HG03432 (cell line): ENCODE measurements at regions not wholly inside any gene's neighbourhood (a gene's known extent, or its start where the extent isn't known, plus 50 kb on each side); places are given as distances from the start of the nearest gene placed in this dataset.

Experiments
- ATAC-seq: cut with Tn5 transposase; IDR thresholded peaks from one replicate; pipeline ENCODE4 v1.9.1; 2021; ENCODE audit warnings: mild to moderate bottlenecking, moderate library complexity; ENCODE audit not compliant: unreplicated experiment

DNA sequence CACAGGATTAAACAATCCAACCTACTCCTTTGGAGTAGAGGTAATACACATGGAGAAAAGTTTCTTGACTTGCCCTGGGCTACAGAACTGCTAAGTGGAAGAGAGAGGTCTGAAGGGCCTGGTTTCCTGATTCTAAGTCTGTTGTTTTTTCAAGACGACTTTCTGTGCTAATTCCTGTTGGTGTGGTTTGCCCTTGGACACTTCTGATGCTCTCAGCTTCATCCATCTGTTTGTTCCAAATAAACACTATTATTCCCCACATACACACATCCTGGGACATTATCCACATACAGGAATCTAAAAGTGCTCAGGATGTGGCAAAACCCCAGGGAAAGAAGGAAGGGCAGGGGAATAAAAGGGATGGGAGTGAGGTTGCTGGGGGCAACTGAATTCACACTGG is 393.5 kb upstream of the TBL1XR1 start:
- ATAC-seq, result no peak

DNA sequence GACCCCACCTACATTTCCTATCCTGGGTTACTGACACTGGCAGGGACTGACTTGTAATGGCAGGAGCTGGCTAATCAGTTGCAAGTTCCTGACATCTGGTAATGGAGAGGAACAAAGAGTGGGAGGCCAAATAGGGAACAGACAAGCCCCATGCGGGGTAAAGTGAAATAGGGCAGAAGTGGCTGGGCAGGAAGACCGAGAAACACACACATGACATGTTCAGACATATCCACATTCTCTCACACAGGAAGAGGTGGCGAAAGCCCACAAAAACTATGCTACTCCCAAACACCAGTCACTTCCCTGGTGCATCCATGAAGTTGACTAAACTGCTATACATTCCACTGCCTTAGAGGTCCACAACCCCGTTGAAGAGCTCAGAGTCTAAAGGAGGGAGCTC is 394.1 kb upstream of the TBL1XR1 start:
- ATAC-seq, result peak; percentile 85

DNA sequence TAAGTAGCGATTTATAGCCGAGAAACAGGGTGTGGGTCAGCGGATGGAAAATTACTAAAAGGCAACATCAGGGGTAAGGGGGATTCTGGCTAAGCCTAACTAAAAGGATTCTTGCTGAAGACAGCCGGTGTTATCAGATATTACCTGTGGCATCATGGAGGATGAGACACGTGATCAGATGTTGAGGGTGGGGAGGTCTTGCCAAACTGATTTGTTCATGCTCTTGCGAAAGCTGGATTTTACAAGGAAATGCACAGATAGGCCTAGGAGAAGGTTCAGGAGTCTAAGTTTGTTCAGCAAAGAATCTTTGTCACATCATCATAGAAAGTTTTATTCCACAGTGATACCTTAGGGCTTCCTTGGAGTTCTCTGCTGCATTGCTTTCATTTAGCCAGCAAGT is 396.8 kb upstream of the TBL1XR1 start:
- no peak for ATAC-seq

DNA sequence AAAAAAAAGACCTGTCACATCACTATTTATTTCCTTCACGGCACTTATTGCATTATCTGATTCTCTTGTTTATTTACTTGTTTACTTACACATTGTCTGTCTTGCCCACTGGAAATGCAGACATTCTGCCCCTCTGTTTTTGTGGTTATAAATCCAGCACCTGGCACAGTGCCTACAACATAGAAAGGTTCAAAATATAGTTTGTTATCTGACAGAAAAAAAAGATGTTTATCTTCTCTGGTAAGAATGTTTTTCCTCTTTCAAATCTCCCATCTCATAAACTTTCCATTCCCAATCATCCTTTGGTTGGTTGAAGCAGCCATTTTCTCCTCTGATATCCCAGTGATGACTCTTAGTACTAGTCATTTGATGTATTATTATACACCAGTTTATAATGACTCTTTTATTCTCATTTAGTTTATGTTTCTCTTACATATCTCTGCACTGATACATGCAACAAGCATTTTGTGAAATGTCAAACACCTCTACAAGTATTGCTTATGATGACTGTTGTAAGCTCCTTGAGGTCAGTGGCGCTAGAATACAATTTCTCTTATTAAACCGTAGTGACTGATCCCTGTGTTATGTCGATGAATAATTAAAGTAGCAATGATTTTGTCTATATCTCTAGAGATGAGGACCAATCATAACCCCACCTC is 398.4 kb upstream of the TBL1XR1 start:
- ATAC-seq, result no peak

DNA sequence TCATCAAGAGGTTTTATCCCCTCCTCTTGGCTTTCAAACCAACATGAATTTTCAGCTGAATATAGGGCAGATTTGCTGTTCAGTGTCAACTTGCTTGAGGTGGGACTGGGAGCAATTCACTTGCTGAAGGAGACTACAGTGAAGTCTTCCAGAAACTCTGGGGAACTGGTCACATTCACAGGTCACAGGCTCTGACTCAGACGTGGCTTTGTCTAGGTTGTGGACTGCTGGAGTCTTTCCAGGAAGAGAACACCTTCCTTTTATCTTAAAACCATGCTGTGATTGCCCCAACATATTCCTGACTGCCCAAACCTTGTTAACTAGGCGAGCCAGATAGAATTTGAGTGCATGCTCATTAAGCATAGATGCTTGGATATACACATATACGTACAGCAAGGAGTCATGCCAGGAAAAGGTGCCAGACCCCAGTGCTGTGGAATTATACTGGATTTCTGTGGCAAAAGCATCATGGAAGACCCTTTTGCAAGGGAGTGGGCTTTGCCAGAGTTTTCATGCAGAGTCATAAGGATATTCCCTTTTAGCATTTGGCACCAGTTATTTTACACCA is 399.1 kb upstream of the TBL1XR1 start:
- no peak for ATAC-seq

DNA sequence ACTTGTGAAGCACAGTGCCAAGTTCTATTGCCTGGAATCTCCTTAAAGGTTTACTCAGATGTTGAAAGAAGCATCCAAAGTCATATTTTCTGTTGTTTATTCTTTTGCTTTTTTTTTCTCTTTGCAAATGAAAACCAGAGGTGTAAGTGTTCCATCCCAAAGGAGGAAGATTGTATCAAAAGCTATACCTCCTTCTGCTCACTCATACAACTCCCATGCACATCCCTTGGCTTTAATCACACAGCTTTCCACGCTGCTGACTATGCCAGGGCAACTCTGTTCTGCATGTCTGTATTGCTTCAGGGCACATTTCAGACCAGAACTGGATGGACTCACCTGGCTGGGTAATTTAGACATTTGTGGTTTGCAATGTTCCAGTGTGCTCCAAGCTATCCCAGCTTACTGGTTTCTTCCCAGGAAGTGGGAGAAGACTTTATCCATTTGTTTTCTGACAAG is 399.6 kb upstream of the TBL1XR1 start:
- ATAC-seq, result no peak

DNA sequence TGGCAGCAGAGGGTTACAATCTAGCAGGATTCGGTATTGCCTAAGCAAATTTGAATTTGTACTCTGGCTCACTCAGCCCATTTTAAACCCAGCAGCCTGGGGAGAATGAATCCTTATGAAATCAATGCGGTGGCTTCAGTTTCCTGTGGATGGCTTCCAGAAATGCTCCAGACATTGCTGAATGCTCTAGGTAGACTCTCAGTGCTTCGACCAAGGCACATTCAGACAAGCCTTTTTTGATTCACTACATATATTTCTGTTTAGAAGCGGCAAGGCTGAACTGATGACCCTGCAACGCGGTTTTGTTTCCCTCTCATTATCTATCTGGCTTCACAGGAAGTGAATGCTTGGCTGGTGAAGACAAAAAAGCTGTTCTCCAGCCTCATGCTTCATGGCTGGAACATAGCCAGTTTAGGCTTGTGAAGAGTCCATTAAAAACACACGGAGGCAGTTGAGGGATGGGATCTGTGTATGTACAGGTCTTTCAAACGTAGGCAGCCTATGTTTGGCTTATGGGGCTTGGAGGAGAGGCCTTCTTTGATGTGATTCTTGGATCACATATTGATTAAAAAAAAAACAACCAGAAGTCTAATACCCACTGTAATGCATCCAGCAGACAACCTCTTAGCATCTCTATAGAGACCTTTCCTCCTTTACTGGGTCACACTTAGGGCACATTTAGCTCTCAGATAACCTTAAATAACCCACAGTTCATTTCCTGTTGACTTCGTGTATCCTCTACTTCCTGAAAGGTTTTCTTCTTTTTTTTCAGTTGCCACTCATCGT is 400.2 kb upstream of the TBL1XR1 start:
- peak; percentile 90 for ATAC-seq

DNA sequence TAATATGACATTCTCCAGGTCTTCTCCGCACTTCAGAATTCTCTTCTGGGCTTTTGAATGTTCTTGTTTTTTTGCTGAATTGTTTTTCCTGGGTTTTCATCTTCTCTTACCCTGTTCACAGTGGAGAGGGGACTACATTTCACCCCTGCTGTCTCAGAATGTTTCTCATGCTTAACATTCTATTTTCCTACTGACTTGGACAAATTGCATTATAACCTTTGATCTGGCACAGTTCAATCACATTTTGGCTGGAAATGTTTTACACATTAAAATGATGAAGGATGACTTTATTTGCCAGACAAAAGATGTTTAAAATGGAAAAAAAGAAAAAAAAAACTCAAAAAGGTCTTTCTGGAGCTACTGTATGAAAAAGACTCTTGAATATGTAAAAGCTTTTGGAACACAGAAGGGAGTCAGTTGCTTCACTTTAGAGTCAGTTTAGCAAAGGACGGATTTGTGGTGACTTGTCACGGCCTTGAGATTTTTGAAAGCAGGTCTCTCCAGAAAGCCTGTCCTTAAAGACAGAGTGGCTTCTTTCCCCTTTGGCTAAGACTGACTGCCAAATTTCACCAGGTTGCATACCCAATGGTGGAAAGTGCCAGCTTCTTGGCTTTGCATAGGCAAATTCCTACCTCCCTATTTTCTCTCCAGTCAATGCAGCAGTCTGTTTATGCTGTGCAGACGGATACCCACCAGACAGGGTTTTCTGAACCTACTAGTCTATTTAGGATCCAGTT is 401.0 kb upstream of the TBL1XR1 start:
- no peak for ATAC-seq

DNA sequence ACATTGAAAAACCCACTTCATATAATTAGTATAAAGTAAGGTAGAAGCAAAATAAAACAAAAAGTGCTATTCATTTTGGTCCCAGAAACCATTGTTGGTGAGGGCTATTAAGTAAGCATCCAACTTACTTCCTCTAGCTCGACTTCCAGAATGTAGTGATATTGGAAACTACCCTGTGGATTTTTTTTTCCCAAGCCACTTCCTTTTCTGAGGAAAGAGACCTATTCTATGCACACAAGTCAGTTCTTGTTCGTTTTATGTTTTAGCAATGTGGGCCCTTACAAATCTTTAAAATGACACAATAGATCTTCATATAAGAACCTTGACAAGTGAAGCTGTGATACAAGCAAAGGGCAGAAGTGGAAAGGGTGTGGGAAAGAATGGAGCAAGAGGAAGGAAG is 402.0 kb upstream of the TBL1XR1 start:
- no peak for ATAC-seq

DNA sequence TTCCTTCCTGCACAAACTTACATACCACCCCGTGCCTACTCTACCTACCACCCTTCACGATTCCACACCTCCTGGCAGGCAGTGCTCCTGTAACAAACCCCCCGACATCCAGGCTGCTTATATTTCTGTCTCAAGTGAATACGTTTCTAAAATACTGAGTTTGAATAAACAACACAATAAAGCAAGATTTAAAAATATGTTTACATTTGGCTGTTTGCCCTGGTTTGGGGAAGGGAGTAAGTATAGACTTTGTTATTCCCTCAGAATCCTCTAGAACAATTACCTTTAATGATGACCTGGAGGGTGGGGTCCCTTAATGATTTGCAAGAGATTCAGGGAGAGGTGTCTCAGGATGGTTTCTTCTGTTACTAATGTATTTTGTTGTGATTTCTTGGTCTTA is 402.6 kb upstream of the TBL1XR1 start:
- no peak for ATAC-seq

DNA sequence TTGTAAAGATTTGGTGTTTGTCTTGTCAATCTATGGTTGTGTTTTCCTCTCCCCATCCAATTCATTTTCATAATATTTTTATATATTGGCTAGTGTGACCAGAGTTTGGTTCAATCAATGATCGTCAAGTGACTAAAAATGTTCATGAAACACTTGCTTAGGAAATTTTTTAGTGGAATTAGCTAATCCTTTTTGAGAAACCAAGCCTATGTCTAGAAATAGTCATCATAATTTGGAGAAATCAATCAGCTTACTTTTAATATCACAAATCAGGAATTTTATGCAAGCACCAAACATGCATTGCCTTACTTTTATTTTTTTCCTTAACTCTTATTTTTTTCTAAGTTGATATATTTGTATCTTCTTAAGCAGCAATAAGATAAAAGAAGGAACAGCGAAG is 403.1 kb upstream of the TBL1XR1 start:
- no peak for ATAC-seq

DNA sequence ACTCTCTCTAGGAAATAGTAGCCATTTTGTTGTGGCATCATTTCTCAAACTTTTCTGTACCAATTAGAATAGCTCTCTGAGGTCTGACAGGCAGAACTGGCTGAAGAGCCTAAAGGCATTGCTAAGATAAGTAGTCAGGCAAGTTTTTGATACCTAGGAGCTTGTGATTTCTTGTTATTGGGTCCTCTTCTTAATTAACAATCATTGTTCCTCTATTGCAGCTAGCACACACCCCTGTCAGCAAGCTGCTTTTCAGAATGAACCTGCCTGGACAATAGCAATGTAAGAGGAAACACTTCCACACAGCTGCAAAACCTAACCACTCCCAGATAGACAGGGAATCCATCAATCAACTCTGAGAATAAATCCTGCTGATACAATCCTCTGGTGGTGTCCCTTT is 403.9 kb upstream of the TBL1XR1 start:
- ATAC-seq, result no peak

DNA sequence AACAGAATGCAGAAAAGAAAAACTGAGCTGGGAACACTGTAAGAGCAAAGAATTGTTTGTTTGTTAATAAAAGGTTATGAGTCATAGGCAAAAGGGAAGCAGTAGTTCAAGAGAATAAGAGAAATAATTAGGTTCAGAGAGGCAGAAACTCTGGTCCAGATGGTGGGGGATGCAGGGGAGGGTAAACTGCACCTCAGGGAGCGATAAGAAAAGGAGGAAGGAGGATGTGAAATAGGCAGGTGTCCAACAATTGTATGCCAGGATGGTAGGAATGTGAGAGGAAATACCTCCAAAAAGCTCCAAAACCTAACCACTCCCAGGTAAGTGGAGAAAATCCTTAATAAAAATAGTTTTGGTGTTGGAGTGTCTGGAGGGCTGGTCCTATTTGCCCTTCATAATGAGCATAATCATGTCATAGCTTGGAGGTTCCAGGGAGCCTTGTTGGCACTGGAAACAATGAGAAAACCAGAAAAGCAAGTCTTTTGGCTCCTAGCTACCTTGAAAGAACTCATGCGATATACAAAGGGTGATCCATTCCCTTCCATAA is 405.4 kb upstream of the TBL1XR1 start:
- no peak for ATAC-seq

DNA sequence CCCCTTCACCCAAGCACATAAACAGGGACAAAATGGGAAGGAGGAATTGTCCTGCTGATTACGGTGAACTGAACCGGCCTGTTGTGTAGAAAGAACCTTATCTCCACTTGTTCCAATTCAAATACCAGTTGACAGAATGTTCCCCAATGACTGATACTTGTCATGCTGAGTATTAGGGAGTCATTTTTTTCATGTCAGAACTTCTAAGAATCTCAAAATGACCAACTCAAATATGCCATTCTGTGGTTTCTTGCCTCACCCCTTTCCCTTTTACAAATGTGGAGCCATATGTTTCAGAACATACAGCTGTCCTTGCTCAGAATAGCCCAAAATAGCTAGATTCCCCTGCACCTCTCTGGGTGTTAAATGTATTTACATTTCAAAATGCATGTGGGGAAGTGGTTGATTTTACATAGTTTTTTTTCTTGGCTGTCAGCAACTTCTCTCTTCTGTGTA is 405.9 kb upstream of the TBL1XR1 start:
- peak; percentile 79 for ATAC-seq

DNA sequence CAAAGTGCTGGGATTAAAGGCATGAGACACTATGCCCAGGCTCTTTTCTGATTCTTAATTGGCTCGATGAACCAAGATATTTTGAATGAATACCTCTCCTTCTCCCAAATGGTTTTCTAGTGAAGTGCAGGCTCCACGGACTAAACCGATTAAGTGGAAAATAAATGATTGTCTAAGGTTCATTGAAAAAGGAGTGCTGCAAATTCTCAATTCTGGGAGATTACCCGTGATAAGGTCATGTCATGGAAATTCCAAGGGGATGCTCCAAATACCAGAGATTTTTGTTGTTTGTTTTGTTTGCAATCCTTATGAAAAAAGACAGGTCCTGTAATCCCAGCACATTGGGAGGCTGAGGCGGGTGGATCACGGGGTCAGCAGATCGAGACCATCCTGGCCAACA is 406.9 kb upstream of the TBL1XR1 start:
- no peak for ATAC-seq

DNA sequence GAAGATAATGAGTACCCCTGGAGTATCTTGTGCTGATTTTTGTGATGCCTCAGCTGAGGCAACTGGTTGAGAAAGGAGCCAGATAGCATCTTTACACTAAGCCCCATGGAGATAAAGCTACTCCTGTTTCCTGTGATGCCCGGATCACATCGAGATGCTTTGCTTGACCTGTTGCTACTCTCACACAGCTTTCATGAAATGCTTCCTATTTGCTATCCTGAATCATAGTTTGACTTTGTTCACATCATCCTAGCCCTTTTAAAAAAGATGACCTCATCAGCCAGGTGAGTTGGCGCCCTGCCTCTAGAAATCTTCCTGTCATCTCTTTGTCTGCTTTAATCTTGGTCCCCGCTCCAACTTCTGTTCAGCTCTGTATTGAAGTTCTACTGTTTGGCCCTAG is 409.6 kb upstream of the TBL1XR1 start:
- ATAC-seq, result no peak

DNA sequence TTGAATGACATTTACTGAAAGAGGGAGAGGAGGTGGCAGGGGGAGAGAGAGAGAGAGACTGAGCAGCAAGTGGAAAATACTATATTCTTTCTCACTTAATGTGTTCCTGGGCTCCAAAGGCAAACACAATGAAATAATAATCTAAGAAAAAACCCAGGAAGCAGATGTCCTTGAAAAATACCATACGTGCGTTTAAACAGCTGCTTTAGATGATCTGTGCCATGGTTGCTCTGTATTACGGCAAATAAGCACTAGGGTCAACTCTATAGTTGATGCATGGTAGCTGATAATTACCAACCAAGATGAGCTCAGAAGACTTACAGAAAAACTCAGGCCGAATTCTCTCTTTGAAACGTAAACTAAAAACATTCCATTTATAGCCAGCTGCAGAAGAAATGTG is 410.3 kb upstream of the TBL1XR1 start:
- ATAC-seq, result no peak

DNA sequence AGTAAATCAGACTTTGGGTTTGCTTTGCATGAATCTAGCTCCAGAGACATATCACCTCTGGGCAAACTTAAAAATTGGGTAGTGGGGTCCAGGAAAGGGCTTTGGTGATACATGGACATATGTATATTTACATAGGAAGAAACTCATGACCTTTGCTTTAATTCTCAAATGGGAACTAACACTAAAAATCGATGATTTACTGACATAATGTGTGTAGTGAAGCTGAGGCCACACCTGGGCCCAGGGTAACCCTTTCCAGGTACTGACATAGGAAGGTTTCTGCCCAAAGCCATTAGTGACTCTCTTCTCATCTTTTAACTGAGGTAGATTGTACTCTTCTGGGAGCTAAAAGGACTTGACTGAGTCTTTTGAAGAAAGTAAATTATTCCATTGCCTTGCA is 411.2 kb upstream of the TBL1XR1 start:
- no peak for ATAC-seq

DNA sequence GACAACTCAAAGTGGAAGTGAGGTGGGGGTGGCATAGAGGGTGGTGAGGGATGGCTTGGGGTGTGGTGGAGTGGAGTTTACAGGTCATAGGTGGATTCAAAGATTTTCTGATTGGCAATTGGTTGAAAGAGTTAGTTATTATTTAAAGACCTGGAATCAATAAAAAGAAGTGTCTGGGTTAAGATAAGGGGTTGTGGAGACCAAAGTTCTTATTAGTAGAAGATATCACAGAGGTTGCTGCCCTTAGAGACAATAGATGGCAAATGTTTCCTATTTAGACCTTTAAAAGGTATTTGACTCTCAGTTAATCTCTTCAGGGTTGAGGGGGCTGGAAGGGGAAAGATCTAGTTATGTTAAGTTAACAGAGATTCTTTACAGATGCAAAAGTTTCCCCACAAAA is 412.3 kb upstream of the TBL1XR1 start:
- ATAC-seq, result no peak

DNA sequence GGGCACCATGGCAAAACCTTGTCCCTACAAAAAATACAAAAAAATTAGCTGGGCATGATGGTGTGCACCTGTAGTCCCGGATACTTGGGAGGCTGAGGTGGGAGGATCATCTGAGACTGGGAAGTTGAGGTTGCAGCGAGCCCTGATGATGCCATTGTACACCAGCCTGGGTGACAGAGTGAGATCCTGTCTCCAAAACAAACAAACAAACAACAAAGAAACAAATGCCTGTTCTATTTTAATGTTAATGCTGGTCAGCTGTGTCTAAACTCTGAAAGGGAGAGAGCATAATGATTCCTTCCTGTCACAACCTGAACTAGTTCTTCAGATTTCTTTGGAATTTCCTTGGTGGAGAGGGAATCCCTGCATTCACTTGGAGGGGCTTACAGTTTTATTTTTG is 413.0 kb upstream of the TBL1XR1 start:
- ATAC-seq, result no peak
